Activated CD8-positive, alpha-beta T cell treated with anti-CD3 and anti-CD28 coated beads for 36 hours (primary cell): ENCODE measurements at regions not wholly inside any gene's neighbourhood (a gene's known extent, or its start where the extent isn't known, plus 50 kb on each side); places are given as distances from the start of the nearest gene placed in this dataset.

Experiments used
- ATAC-seq: fragments of 200-7000 bp; cut with Tn5 transposase; one replicate; pipeline ENCODE4 v1.10.0; 2021; ENCODE audit warnings: mild to moderate bottlenecking, moderate library complexity
- CTCF ChIA-PET: fragments of 350-600 bp; sonication (Branson Sonifier 250); formaldehyde crosslinking; loops from one replicate; lab custom pipeline; 2021; ENCODE audit warnings: antibody characterized with exemption; lab: Charles Lee
- POLR2A ChIA-PET: fragments of 350-600 bp; sonication (Branson Sonifier 250); formaldehyde crosslinking; loops from one replicate; lab custom pipeline; 2021; ENCODE audit warnings: antibody characterized with exemption; lab: Charles Lee
- DNase-seq: peaks from one replicate; pipeline ENCODE4 v3.0.0-alpha.2; 2020
- H3K27ac Mint-ChIP-seq: one replicate; pipeline ENCODE4 v1.8.0; 2021; ENCODE audit warnings: mild to moderate bottlenecking, mixed read lengths
- H3K27me3 Mint-ChIP-seq: one replicate; pipeline ENCODE4 v1.8.0; 2021; ENCODE audit warnings: mixed read lengths
- H3K36me3 Mint-ChIP-seq: one replicate; pipeline ENCODE4 v1.8.0; 2021; ENCODE audit warnings: low read depth, mixed read lengths
- H3K4me1 Mint-ChIP-seq: one replicate; pipeline ENCODE4 v1.8.0; 2021; ENCODE audit warnings: low read depth, mixed read lengths
- H3K4me3 Mint-ChIP-seq: one replicate; pipeline ENCODE4 v1.8.0; 2021; ENCODE audit warnings: mild to moderate bottlenecking, moderate library complexity, mixed read lengths
- H3K9me3 Mint-ChIP-seq: one replicate; pipeline ENCODE4 v1.8.0; 2021; ENCODE audit warnings: mixed read lengths
- CTCF ChIP-seq: fragments of 200-600 bp; IDR thresholded peaks from one replicate; pipeline ENCODE4 v1.8.0; 2022; ENCODE audit warnings: antibody characterized with exemption, mild to moderate bottlenecking
- intact Hi-C: fragments of 100-400 bp; cut with micrococcal nuclease; formaldehyde crosslinking; loops from one replicate; pipeline ENCODE4 v1.10.0; 2022

GRCh38 chr10:55305285-55305684 is 504.3 kb upstream of the PCDH15 start:
- intact Hi-C loops, result no loop called here
- ATAC-seq (no peak), DNase-seq (no peak)
- ChIA-PET POLR2A (no interaction called here), CTCF (interaction anchor here (0.6 kb wide), 1 partner anchor 120 kb away, joined by 4 read pairs; no protein-coding TSS in a partner anchor)
- H3K27ac Mint-ChIP-seq, result no peak overlapping the region
- no peaks in the 10 kb centered on the region for H3K9me3 Mint-ChIP-seq
- no peak for TF ChIP-seq CTCF
- no peaks in the 10 kb centered on the region for H3K4me1 Mint-ChIP-seq
- no peaks in the 10 kb centered on the region for H3K36me3 Mint-ChIP-seq
- no peaks in the 10 kb centered on the region for H3K27me3 Mint-ChIP-seq
- H3K4me3 Mint-ChIP-seq, result no peak overlapping the region

DNA sequence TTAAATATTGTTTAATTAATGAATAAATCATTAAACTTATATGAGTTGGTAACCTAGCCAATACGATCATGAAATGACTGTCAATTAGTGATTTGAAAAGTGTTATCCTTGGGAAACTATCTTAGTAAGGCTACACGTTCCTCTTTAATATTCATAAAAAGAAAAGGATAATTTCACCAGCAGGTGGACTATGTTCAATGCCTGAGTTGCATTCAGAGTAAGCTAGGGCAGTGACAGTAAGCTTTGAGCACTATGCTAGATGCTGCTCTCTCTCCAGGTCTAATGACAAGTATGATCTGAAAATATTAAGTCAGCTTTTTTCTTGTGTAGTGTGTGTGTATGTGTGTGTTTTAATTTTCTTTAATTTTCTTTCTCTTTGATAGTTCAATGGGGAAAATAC is 486.3 kb upstream of the PCDH15 start:
- ATAC-seq (no peak), DNase-seq (no peak)
- CTCF ChIA-PET, result no interaction called here
- no peaks in the 10 kb centered on the region for H3K36me3 Mint-ChIP-seq
- POLR2A ChIA-PET, result no interaction called here
- no peaks in the 10 kb centered on the region for H3K4me1 Mint-ChIP-seq
- no peaks in the 10 kb centered on the region for H3K27me3 Mint-ChIP-seq
- no peak overlapping the region for H3K27ac Mint-ChIP-seq
- TF ChIP-seq CTCF, result no peak
- intact Hi-C loops, result no loop called here
- peaks cover 10% of the 10 kb centered on the region for H3K9me3 Mint-ChIP-seq
- H3K4me3 Mint-ChIP-seq, result no peak overlapping the region

DNA sequence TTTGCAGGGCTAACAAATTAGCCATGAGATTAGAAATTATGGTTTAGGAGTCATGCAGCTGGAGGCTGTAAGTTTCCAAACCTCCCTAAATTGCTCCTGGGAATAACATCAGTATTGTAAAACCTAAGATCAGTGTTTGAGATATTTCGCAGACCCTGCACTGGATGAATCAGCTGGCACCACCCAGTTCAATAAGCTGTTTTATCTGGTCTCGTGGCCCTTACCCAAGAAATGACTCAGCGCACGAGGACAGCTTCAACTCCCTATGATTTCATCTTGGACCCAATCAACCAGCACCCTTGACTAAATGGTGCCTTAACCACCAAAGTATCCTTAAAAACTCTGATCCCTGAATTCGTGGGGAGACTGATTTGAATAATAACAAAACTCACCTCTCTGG is 482.0 kb upstream of the PCDH15 start:
- ATAC-seq (no peak), DNase-seq (no peak)
- peaks cover 5% of the 10 kb centered on the region for H3K9me3 Mint-ChIP-seq
- ChIA-PET CTCF (no interaction called here), POLR2A (no interaction called here)
- H3K27me3 Mint-ChIP-seq, result no peaks in the 10 kb centered on the region
- intact Hi-C loops, result no loop called here
- H3K4me1 Mint-ChIP-seq, result no peaks in the 10 kb centered on the region
- no peak overlapping the region for H3K27ac Mint-ChIP-seq
- H3K36me3 Mint-ChIP-seq, result no peaks in the 10 kb centered on the region
- H3K4me3 Mint-ChIP-seq, result no peak overlapping the region
- TF ChIP-seq CTCF, result no peak

DNA sequence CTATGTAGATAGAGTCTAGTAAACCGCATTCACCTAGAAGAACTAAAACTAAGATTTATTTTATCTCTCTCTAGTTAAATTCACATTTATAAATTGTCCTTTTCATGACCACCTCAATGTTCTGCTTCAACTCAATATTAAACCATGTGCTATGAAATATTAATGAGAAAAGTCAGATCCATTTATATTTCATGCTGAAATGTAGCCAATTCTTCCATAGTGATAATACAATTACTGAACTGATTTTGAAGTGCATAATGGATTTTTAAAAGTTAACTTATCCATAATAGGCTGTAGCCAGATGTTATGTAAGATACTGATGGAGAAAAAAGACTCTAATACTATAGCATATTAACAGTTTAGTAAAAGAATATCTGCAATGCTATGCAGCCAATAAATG is 479.7 kb upstream of the PCDH15 start:
- Mint-ChIP-seq H3K4me1 (no peaks in the 10 kb centered on the region), H3K4me3 (no peak overlapping the region), H3K27me3 (no peaks in the 10 kb centered on the region), H3K36me3 (no peaks in the 10 kb centered on the region), H3K9me3 (peaks cover 5% of the 10 kb centered on the region), H3K27ac (no peak overlapping the region)
- POLR2A ChIA-PET, result no interaction called here
- DNase-seq (no peak), ATAC-seq (no peak)
- intact Hi-C loops, result no loop called here
- CTCF ChIA-PET, result no interaction called here
- no peak for TF ChIP-seq CTCF

DNA sequence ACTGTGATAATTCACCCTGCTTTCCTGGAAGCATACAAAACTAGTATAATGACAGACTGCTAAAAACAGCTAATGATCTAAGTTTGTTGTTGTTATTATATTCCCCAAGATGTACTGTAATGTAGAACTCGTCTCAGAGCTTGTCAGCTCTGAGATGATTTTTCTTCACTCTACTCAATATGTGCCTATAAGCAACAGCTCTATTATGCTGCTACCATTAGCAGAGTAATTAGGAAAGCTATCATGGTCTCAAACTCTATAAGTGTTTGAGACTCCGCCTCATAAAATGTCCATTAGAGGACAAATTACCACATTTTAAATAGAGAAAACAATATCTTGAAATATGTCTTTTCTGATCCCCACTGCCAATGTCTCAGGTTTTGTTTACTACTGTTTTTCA is 476.5 kb upstream of the PCDH15 start:
- no peak for TF ChIP-seq CTCF
- no peak overlapping the region for H3K4me3 Mint-ChIP-seq
- no peaks in the 10 kb centered on the region for H3K36me3 Mint-ChIP-seq
- H3K9me3 Mint-ChIP-seq, result peaks cover 4% of the 10 kb centered on the region
- intact Hi-C loops, result no loop called here
- POLR2A ChIA-PET, result no interaction called here
- H3K27ac Mint-ChIP-seq, result no peak overlapping the region
- no peak for DNase-seq
- CTCF ChIA-PET, result interaction anchor here (1.4 to 1.6 kb wide), 2 partner anchors 9 to 12 kb away, joined by 3 to 5 read pairs; no protein-coding TSS in a partner anchor
- no peaks in the 10 kb centered on the region for H3K27me3 Mint-ChIP-seq
- no peak for ATAC-seq
- no peaks in the 10 kb centered on the region for H3K4me1 Mint-ChIP-seq
